GM04504 (cell line): ENCODE measurements at regions not wholly inside any gene's neighbourhood (a gene's known extent, or its start where the extent isn't known, plus 50 kb on each side); places are given as distances from the start of the nearest gene placed in this dataset.
A peak's percentile ranks its signal among the peaks of the same experiment; 100 is the strongest.

ENCODE experiments used
- DNase-seq: peaks from one replicate; pipeline ENCODE4 v3.0.0-alpha.2; 2012; ENCODE audit warnings: low read depth

DNA sequence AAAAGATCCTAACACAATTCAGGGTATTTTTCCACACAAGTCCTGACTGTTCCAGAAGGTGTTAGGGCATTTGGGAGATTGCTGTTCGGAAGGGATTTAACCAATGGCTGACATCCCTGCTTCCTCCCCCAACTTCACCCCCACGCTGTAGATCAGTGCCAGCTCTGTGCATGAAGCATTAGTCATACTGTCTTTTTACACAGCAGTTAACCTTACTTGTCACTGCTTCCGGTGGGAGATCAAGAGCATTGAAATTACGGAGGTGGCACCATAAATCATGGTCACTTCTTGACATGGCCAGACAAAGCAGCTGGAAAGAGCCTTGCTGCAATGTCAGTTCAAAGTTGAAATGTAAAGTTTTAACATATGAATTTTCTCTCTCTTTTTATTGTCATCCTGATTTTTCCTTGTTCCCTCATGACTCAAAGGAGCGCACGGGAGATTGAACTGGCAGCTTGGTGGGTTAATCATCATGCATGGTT is 70.2 kb downstream of the HRH4 start:
- DNase-seq = peak; percentile 14

DNA sequence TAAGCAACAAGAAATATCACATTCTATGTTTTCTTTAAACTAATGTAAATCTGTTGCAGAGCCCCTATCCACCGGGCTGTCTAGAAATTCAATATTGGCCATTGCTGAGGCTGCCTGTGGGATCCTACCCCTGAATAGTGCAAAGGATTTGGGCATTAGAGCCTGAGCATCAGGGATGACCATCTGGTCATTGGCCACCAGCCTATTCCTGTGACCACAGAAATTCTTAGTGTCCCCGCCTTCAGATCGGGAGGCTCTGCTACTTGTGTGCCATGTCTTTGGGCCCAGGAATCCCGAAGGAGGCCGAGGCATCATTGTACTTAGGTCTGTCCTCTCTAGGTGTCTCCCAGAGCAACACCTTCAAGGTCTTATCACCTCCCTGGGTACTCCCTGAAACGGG is 73.8 kb downstream of the HRH4 start:
- DNase-seq = no peak

DNA sequence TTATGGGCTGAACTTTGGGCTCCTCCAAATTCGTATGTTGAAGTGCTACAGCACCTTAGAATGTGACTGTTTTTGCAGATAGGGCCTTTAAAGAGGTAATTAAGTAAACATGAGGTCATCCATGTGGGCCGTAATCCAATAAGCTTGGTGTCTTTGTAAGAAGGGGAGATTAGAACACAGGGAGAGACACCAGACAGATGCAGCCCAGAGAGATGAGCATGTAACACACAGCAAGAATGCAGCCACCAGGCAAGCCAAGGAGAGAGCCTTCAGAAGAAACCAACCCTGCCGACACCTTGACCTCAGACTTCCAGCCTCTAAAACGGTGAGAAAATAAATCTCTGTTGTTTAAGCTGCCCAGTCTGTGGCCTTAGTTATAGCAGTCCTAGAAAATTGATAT is 74.3 kb downstream of the HRH4 start:
- DNase-seq = no peak

DNA sequence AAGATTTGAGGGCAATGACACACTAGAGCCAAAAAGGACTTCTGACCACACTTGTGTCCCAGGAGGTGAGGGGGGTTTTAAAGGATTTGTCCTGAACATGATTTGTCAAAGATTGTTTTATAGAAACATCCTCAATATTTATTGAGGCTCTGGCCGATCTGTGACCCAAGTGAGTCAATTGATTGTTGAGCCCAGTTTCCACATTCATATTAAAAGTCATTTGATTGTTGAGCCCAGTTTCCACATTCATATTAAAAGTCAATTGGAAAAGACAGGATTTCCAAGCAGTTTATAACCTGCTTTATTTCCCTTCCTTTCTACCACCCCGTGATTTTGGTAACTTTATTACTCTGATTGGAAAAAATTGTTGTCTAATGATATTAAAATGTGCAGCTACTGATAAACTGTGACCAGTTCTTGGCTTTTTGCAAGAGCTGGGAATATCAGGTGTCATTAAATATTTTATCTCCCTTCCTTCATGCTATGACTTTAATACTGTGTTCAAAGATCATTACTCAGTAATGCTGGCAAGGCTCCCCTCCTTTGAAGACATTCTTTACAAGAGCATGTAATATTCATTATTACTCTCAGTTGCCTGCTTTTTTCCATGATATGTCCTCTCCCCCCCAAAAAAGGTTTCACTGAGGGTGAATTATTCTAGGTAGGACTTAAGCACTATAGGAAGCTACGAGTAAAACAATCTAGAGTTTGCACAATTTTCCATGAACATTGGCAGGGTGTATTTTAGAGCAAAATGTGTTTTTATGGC is 75.3 kb downstream of the HRH4 start:
- no peak for DNase-seq

DNA sequence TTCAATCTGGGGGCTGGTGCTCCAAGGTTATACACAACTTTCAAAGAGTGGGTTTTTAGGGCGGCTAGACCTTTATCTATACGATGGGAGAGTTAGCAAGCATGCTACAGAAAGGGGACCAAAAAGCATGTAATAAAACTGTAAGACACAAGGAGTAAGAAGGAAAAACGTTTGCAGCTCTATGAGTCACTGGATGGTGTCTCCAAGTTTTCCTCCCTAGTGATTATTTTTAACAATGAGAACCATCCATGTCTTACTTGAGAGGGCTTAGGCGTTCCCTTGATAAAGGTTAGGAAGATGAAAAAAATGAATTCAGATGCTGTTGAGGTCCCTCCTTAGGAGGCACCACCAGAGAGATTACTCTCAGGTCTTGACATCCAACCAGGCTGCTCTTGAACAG is 75.9 kb downstream of the HRH4 start:
- DNase-seq = no peak

DNA sequence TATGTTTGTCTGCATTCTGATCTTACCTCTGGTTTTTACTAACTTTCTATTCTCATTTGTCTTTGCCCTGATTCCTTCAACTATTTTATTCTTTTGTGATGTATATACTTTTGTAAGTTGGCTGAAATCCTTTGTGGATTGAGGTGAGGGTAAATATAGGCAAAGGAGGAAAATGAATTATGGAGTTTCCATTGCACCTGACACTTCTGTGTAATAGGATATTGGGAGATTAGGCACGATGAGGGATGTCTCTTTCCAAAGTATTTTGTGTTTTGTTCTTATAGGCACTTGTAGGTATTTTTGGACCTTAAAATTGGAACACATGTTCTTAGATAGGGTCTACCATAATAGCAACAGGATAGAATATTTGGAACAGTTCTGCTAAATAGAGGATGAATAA is 76.4 kb downstream of the HRH4 start:
- no peak for DNase-seq

DNA sequence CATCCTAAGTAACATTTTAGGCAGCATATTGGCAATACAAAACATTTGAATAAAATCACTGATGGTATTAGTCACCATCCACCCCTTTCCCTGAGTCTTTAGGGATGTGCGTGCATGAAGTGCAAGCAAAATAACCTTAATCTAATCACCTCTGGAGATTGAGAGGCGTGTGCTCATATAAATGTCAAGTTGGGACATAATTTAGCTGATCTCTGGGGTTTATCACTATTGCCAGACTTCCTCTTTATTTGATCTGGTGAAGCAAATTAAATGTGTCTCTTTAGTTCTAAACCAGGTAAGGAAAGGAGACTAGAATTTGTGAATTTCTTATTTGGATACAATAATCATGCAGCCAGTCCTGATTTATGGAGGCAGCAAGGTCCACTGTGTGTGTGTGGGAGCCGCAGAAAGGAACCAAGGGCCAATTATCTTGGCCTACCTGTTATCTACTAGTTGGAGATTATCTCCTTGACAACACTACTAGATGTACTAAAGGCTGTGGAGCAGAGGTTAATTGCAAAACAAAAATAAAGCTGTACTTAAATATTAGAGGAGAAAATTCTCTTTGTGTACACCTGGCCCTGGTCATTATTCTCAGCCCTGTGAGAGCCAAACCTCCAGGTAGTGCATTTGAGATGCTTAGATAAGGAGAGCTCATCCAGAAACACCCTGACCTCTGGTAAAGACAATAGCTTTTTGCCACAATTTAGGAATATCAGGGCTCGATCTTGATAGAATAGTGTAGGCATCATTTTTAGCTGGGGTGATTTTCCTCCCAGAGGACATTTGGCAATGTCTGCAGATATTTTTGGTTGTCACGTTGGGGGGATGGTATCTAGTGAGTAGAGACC is 78.2 kb downstream of the HRH4 start:
- DNase-seq = no peak

DNA sequence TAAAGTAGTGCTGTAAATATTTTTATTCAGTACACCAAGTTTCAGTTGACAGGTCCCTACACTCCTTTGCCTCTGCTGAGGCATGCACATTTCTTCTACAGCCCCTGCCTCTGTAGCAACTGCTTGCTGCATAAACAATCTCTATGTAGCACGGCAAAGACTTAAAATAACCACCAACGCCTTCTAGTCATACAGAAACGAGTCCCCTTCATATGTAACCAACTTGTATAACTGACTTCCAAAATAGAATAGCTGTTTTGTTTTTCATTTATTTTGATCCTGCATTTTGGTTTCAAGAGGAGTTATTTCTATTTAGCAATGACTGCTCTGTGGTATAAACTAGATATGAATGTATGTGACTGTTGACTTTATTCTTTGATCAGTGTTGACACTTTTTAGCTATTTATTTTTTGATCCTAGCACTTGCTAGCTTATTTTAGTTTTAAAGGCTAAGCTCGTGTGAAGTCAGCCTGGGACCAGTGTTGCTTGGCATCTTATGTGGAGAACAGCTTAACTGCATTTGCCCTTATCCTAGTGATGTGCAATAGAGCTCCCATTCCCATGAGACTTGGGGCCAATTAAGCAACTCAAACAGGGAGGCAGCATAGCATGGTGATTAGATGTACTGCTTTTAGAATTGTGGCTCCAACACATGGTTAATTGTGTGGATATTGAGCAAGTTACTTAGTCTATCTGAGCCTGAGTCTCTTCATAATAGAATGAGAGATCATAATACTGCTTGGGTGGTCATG is 79.6 kb downstream of the HRH4 start:
- DNase-seq = no peak

DNA sequence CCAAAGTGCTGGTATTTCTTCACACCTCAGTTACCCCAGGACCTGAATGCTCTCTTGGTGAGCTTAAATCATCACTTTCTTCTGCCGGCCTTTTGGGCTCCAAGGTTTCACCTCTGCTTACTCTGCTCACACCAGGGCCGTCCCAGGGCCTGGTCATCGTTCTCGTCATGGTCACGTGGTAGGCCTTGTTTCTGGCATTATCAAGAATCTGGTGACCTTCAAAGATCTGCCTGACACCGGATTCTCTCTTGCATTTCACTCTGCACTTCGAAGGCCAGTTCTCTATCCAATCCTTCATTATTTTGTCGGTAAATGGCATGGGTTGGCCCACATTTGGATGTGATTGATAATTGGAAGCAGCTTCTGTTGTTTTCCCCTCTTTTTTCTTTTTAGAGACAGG is 80.5 kb downstream of the HRH4 start:
- DNase-seq = no peak

DNA sequence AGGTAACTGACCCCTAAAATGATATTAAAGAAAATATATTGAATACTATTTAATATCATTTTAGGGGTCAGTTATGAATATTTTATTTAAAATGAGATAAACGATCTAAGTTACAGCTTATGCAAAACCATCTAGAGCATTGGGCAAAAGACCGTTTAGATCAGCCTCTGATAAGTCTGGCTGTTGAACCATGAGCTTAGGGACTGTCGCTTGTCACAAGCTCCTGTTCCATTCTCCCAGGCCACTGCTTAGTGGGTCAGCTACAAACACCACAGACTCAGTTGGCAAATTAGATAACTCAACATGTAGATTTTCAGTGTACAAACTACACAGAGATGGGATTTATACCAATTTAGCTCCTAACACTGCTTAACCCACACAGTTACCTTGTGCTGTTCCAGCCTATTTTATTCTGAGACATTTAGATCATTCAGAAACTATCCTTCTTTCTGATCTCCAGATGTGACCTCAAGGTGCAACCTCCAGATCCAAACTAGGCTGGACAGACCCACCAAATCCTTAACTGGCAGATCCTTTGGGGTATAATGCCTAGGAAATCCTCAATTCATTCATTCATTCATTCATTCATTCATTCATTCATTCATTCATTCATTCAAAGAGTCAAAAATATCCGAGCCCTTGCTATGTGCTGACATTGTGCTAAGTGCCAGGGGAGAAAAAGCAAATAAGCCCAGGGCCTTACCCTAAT is 82.8 kb downstream of the HRH4 start:
- DNase-seq = no peak

DNA sequence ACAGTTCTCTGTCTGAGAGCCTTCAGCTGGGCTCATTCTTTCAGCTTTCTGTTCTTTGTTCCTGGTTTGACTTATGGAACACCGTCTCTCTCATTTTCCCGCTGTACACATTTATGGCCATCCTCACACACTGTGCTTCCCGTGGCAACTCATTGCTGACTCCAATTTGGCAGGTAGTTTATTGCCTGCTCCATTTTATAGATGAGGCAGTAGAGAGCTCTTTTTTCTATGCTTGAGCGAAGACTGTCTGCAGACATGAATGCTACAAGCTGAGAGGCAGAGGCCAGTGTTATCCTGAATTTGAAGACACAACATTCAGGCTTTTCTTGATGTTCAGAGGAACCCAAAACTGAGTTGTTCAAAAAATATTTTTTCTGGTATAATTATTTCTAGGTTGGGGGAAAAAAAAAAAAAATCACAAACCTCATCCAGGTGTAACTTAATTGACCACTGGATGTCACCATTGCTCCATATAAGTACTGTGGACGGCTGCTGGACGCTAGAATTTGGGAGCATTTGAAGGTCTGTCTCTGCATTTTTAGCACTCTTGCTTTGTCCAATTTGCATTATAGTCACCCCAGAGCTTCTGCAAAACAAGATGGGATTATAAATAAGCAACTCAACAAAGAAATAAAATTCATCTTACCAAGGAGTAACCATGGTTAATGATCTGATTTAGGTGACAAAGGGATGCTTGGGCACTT is 83.5 kb downstream of the HRH4 start:
- no peak for DNase-seq

DNA sequence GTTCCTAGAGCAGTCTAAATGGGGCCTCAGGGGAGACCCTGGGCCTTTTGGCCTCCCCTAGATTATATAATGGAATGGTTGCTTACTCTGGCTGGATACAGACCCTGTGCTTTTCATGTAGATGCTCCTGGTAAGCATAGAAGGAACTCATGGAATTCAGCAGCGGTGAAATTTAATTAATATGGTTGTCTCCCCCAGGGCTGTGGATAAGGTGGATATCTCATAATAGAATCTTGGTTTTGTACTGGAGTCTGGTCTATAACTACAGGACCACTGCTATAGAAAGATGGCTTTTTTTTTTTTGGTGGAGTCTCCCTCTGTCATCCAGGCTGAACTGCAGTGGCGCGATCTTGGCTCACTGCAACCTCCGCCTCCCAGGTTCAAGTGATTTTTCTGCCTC is 84.5 kb downstream of the HRH4 start:
- DNase-seq = no peak

DNA sequence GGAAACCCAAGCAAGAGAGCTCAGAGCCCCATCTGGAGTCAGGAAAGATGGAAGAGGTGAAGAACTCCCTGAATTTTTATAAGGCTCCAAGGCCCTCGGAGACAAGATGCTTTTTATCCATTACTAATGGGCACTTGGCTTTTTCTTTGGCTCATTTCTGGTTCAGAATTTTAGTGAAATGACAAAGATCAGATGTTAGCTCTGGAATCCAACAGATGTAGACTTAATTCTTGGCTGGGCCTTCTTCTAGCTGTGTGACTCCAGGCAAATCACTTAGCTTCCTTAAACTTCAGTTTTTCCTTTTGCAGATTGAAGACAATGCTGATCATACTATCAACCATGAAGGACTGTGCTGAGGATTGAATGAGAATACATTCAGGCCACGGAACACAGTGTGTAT is 85.2 kb downstream of the HRH4 start:
- no peak for DNase-seq

DNA sequence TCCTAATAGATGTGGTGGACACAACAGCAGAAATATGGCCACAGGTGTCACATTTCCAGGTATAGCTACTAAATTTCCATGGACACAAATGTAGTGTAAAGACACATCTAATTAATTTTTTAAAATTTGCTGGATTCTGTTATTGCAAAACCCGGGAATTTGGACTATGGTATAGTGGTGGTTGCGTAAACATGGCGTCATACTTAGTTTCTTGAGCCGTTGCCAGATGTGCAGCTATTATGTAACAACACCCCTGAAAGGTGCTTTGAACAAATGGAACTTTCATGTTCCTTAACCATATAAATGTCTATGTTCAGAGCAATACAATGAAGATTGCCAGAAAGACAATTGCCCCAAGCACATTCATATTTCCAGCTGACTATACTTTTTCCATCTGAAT is 85.9 kb downstream of the HRH4 start:
- DNase-seq = no peak

DNA sequence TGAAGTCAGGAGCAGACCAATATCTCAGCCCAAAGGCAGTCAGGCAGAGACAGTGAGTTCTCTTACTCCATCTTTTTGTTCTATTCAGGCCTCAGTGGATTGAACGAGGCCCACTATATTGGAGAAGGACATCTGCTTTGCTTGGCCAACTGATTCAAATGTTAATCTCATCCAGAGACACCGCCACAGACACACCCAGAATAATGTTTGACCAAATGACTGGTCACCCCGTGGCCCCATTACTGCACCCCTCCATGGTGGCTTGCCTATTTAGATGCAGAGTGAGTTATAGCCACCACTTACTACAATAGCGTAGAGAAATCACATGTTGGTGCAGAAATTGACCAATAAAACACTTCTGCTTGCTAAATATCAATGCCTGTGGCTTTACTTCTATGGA is 88.1 kb downstream of the HRH4 start:
- no peak for DNase-seq

DNA sequence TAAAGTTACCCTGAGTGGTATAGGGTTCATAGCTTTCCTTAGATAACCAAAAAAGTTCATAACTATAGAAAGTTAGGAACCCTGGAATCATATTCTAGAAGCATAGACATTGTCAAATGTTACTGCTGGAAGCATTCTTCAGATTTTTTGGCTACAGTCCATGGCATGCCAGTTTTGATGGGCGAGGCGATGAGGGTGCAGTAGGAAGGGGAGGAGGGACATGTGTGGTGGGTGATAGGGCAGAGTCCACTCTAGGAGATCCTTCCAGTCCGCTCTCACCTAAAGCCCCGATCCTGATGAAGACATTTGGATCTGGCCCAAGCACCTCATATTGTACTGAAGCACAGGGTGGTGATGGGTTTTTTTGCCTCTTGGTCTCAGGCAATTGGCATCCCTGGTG is 91.8 kb downstream of the HRH4 start:
- no peak for DNase-seq

DNA sequence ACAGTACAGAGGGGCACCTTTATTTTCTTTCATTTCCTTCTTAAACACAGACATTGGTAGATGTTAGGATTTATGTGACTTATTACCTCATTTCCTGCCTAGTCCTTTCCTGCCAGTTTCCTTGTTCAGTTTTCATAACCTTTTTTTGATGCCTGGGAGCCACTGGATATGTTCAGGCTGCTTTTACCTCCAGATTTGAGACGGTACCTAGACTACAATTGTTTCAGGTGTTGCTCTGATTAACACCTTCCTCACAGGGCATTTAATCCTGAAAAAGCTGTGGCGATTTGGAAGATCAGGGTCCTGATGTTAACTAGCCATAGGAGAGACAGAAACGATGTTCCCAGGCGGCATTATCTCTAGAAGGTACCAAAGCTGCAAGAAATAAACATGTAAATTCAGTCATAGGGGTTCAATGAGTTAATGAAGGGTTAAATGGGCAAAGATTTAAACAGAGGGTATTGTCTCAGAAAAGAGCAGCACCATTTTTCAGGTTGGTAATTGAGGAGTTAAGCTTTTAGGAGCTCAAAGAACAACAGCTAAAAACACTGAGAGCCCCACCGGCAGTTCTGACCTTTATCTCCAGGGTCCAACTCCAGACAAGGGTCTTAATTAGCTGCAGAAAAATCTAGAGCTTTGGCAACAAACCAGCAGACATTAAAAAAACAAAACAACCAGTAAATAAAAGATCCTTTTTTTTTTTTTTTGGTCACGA is 93.3 kb downstream of the HRH4 start:
- DNase-seq = no peak

DNA sequence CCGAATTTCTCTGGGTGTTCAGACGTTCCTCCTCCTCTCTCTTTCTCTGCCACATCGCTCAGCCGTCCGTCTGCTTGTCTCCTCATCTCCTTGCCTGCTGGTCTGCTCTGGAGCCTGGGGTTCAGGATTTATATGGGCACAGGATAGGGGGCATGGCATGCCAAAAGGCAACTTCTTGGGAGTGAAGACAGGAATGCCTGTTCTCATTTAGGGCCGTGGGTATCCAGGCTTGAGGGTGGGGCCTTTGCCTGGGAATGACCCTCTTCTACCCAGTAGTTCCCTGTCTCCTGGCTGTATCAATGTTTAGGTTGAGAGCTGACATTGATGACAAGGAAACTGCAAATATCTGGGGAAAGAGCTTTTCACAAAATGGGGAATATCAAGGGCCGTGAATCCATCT is 98.0 kb downstream of the HRH4 start:
- DNase-seq = no peak

DNA sequence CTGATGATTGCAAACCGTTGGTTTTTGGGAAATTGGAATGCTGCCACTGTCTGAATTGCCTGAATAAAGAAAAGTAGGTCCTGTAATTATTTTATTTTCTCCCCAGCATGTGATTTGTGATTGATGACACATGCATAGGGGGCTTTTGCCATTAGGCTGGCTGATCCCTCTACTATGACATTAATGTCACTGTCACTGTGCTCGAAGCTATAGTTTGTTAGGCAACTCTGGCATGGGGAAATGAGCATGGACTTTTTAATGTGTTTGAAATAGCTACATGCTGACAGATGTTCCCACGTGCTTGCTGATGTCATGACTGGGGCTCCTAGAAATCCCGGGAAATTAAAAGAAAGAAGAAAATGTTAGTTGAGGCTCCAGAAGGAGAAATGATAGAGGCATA is 99.1 kb downstream of the HRH4 start:
- no peak for DNase-seq

DNA sequence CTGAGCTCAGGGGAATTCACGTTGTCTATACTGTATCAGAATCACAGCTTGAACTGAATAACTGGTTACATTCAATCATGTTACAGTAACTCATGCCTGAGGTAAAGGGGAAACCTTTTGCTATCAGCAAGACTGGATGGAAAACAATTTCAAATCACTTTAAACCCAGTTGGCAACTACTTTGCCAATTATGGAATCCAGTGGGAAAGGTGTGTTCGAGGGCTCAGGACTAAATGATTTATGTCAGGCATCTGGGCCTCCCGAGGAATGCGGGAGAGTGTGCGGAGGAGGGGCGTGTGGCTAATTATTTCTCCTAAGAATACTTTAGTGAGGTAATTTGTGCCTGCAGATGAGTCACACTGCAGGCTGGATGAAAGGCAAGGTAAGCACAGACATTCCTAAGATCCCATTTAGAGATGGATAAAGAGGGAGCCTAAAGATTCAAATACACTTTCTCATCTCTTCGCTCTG is 100.1 kb downstream of the HRH4 start:
- no peak for DNase-seq
